HEK293 (cell line): ENCODE measurements at regions not wholly inside any gene's neighbourhood (a gene's known extent, or its start where the extent isn't known, plus 50 kb on each side); places are given as distances from the start of the nearest gene placed in this dataset.

Source experiments
- TCF7L2 ChIP-seq: IDR thresholded peaks from 2 replicates; pipeline ENCODE4 v1.6.1; 2011; ENCODE audit warnings: low read depth, mild to moderate bottlenecking, inconsistent platforms, low read length, moderate library complexity, borderline replicate concordance
- ZNF776 ChIP-seq: fragments of 450-650 bp; formaldehyde crosslinking; IDR thresholded peaks from 2 replicates; pipeline ENCODE4 v1.5.0; 2017; ENCODE audit warnings: missing biosample characterization, missing genetic modification characterization, borderline replicate concordance
- TF ChIP-seq, protein P1 (sequence below): fragments of 450-650 bp; formaldehyde crosslinking; IDR thresholded peaks from 2 replicates; pipeline ENCODE4 v1.5.1; 2016; ENCODE audit warnings: missing biosample characterization, missing genetic modification characterization
- TF ChIP-seq, protein P2 (sequence below): fragments of 450-650 bp; formaldehyde crosslinking; IDR thresholded peaks from 2 replicates; pipeline ENCODE4 v1.5.1; 2016; ENCODE audit warnings: missing biosample characterization, missing genetic modification characterization
- TF ChIP-seq, protein P3 (sequence below): fragments of 450-650 bp; formaldehyde crosslinking; optimal IDR thresholded peaks from 2 replicates; pipeline ENCODE3; 2016; ENCODE audit warnings: missing biosample characterization, mild to moderate bottlenecking, missing genetic modification characterization

DNA sequence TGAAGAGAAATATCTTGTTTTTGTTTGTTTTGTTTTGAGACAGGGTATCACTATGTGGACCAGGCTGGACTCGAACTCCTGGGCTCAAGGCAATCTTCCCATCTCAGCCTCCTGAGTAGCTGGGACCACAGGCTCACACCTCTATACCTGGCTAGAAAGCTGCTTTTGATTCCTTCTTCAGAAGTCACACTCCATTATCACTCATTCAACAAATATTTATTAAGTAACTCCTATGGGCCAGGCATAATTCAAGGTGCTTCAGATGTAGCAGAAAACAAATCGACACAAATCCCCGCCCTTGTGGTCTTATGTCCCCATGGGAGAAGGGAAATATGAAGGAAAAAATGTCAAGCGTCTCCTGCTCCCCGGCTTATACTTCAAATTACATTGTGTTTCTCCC is 72.6 kb upstream of the DHX15 start:
- TF ChIP-seq, protein P1, sequence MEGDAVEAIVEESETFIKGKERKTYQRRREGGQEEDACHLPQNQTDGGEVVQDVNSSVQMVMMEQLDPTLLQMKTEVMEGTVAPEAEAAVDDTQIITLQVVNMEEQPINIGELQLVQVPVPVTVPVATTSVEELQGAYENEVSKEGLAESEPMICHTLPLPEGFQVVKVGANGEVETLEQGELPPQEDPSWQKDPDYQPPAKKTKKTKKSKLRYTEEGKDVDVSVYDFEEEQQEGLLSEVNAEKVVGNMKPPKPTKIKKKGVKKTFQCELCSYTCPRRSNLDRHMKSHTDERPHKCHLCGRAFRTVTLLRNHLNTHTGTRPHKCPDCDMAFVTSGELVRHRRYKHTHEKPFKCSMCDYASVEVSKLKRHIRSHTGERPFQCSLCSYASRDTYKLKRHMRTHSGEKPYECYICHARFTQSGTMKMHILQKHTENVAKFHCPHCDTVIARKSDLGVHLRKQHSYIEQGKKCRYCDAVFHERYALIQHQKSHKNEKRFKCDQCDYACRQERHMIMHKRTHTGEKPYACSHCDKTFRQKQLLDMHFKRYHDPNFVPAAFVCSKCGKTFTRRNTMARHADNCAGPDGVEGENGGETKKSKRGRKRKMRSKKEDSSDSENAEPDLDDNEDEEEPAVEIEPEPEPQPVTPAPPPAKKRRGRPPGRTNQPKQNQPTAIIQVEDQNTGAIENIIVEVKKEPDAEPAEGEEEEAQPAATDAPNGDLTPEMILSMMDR (tag by site-specific recombination), result no peak
- TF ChIP-seq, protein P2, sequence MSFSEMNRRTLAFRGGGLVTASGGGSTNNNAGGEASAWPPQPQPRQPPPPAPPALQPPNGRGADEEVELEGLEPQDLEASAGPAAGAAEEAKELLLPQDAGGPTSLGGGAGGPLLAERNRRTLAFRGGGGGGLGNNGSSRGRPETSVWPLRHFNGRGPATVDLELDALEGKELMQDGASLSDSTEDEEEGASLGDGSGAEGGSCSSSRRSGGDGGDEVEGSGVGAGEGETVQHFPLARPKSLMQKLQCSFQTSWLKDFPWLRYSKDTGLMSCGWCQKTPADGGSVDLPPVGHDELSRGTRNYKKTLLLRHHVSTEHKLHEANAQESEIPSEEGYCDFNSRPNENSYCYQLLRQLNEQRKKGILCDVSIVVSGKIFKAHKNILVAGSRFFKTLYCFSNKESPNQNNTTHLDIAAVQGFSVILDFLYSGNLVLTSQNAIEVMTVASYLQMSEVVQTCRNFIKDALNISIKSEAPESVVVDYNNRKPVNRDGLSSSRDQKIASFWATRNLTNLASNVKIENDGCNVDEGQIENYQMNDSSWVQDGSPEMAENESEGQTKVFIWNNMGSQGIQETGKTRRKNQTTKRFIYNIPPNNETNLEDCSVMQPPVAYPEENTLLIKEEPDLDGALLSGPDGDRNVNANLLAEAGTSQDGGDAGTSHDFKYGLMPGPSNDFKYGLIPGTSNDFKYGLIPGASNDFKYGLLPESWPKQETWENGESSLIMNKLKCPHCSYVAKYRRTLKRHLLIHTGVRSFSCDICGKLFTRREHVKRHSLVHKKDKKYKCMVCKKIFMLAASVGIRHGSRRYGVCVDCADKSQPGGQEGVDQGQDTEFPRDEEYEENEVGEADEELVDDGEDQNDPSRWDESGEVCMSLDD, result no peak
- TF ChIP-seq ZNF776 (no peak), TCF7L2 (no peak)
- TF ChIP-seq, protein P3, sequence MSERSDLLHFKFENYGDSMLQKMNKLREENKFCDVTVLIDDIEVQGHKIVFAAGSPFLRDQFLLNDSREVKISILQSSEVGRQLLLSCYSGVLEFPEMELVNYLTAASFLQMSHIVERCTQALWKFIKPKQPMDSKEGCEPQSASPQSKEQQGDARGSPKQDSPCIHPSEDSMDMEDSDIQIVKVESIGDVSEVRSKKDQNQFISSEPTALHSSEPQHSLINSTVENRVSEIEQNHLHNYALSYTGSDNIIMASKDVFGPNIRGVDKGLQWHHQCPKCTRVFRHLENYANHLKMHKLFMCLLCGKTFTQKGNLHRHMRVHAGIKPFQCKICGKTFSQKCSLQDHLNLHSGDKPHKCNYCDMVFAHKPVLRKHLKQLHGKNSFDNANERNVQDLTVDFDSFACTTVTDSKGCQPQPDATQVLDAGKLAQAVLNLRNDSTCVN (tag by site-specific recombination), result no peak
